IPS DF 6.9 (cell line): ENCODE measurements at regions not wholly inside any gene's neighbourhood (a gene's known extent, or its start where the extent isn't known, plus 50 kb on each side); places are given as distances from the start of the nearest gene placed in this dataset.

Experiments used
- DNase-seq: peaks from one replicate; pipeline ENCODE4 v3.0.0-alpha.2; 2013; ENCODE audit warnings: low read depth, low spot score
- H3K27ac ChIP-seq: one replicate; pipeline ENCODE4 v1.5.1; 2013; ENCODE audit warnings: low read length, control low read depth
- H3K27me3 ChIP-seq: 2 replicates; pipeline ENCODE4 v1.6.1; 2013; ENCODE audit warnings: mild to moderate bottlenecking, low read length; ENCODE audit not compliant: control insufficient read depth, insufficient read depth
- H3K36me3 ChIP-seq: 2 replicates; pipeline ENCODE4 v1.6.1; 2013; ENCODE audit warnings: low read length; ENCODE audit not compliant: control insufficient read depth, insufficient read depth
- H3K4me1 ChIP-seq: 2 replicates; pipeline ENCODE4 v1.6.1; 2013; ENCODE audit warnings: low read length; ENCODE audit not compliant: control insufficient read depth, insufficient read depth
- H3K4me3 ChIP-seq: 2 replicates; pipeline ENCODE4 v1.5.1; 2013; ENCODE audit warnings: mild to moderate bottlenecking, low read length
- H3K9me3 ChIP-seq: 2 replicates; pipeline ENCODE4 v1.6.1; 2013; ENCODE audit warnings: low read length, inconsistent platforms; ENCODE audit not compliant: control insufficient read depth, insufficient read depth
- WGBS: extraction: QIAGEN DNeasy Blood & Tissue Kit; methylation state at CpG from one replicate; pipeline ENCODE4 v1.1.7; 2013; ENCODE audit warnings: mixed read lengths, missing lambda C conversion rate; ENCODE audit not compliant: insufficient read length, insufficient coverage; 5-methylcytosine and 5-hydroxymethylcytosine counted together

GRCh38 chr14:59096303-59096702 is 92.2 kb upstream of the DAAM1 start:
- DNase-seq = no peak
- Histone ChIP-seq H3K4me3 (no peak overlapping the region), H3K36me3 (no peaks in the 10 kb centered on the region), H3K27me3 (no peaks in the 10 kb centered on the region), H3K27ac (no peak overlapping the region), H3K4me1 (no peaks in the 10 kb centered on the region), H3K9me3 (no peaks in the 10 kb centered on the region)
- WGBS = no CpG with 5 or more reads among the region's 2 CpGs

DNA sequence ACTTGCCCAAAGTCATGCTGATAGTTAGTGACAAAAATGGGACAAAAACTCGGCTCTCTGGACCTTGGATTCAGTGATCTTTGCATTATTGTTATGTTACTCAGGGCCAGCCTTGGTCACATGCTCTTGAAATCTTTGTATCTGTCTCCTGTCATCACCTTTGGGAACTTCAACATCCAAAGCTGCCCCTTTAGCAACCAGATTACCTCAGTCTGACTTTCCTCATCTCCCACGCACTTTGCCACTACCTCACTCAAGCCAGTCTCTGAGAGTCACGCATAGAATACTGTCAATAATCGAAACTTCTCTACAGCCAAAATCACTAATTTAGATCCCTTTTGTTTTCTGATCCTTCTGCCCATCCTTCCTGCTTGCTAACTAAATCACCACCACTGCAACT is 90.8 kb upstream of the DAAM1 start:
- Histone ChIP-seq H3K4me1 (no peaks in the 10 kb centered on the region), H3K36me3 (no peaks in the 10 kb centered on the region), H3K9me3 (no peaks in the 10 kb centered on the region), H3K4me3 (no peak overlapping the region), H3K27ac (no peak overlapping the region), H3K27me3 (no peaks in the 10 kb centered on the region)
- WGBS = no CpG with 5 or more reads among the region's 4 CpGs
- DNase-seq = no peak

DNA sequence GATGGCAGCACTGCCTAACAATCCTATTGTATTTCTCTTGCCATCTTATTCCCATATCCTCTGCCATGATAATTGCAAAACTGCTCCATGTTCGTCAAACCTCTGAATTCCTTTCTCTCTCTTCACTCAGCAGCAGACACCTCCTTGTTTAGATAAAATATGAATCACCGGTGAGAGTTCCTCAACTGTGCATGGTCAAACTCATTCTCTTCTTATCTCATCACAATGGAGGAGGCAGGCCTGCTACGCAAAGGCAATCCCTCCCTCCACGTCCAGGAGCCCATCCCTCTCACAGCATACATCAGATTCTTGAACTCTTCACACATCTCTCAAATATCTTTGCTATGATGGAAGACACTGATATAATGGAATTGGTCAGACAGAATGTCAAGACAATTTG is 90.1 kb upstream of the DAAM1 start:
- no peak for DNase-seq
- no peaks in the 10 kb centered on the region for H3K4me1 ChIP-seq
- H3K27me3 ChIP-seq = no peaks in the 10 kb centered on the region
- no CpG with 5 or more reads among the region's 4 CpGs for whole genome bisulfite sequencing
- H3K36me3 ChIP-seq = no peaks in the 10 kb centered on the region
- H3K9me3 ChIP-seq = no peaks in the 10 kb centered on the region
- H3K27ac ChIP-seq = no peak overlapping the region
- no peak overlapping the region for H3K4me3 ChIP-seq

GRCh38 chr14:59100205-59100604 is 88.3 kb upstream of the DAAM1 start:
- no peaks in the 10 kb centered on the region for H3K36me3 ChIP-seq
- WGBS = no CpG with 5 or more reads among the region's 4 CpGs

DNA sequence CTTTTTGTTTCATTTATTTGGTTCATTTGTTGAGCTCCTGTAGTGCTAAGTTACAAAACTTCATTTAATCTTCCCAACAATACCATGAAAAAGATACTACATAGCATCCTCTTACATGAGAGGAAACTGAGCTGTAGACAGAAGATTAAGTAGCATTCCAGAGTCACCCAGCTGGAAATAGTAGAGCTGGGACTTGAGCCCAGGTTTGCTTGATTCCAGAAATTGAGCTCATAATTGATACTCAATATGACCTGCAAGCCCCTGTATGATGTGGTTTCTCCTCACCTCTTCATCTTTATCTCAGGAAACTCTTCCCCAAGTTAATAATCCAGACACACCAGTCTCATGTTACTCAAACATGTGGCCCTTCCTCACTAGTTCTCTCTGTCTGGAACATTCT is 87.0 kb upstream of the DAAM1 start:
- no peaks in the 10 kb centered on the region for H3K4me1 ChIP-seq
- no peaks in the 10 kb centered on the region for H3K36me3 ChIP-seq
- no peaks in the 10 kb centered on the region for H3K9me3 ChIP-seq
- no peak overlapping the region for H3K27ac ChIP-seq
- no peaks in the 10 kb centered on the region for H3K27me3 ChIP-seq
- no peak for DNase-seq
- no peak overlapping the region for H3K4me3 ChIP-seq

More at GRCh38 chr14:59100205-59100604, 88.3 kb upstream of the DAAM1 start:
- DNase-seq = no peak
- no peak overlapping the region for H3K4me3 ChIP-seq
- no peaks in the 10 kb centered on the region for H3K9me3 ChIP-seq
- H3K27me3 ChIP-seq = no peaks in the 10 kb centered on the region
- no peaks in the 10 kb centered on the region for H3K4me1 ChIP-seq
- H3K27ac ChIP-seq = no peak overlapping the region

DNA sequence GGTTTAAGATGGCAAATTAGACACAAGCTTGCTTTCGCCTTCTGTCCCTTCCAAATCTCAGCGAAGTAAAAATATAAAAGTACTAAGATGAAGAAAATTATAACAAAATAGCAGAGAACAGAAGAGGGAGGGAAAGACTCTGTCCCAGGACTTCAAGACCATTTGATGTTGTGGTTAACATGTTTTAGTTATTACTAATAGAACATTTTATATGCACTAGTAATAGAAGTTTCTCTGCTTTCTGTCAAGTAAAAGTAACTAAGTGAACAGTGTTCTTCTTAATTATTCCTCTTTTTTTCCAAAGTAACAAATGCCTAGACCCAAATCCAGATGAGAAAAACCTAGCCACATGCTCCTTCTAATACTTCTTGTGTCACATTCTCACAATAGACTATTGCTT is 85.1 kb upstream of the DAAM1 start:
- no peak overlapping the region for H3K27ac ChIP-seq
- no peaks in the 10 kb centered on the region for H3K9me3 ChIP-seq
- no peaks in the 10 kb centered on the region for H3K36me3 ChIP-seq
- WGBS = no CpG with 5 or more reads among the region's 2 CpGs
- H3K4me1 ChIP-seq = no peaks in the 10 kb centered on the region
- H3K27me3 ChIP-seq = no peaks in the 10 kb centered on the region
- no peak overlapping the region for H3K4me3 ChIP-seq
- no peak for DNase-seq

DNA sequence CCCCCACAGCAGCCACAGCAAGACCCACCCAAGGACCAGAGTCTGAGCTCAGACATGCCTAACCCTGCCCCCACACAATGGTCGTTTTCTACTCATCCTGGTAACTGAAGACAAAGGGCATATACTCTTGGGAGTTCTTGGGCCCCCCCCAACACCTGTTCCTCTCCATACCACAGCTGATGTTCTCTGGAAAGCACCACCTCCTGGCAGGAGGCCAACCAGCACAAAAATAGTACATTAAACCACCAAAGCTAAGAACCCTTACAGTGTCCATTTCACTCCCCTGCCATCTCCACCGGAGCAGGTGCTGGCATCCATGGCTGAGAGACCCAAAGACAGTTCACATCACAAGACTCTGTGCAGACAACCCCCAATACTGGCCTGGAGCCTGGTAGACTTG is 80.6 kb upstream of the DAAM1 start:
- no peak overlapping the region for H3K27ac ChIP-seq
- DNase-seq = no peak
- H3K4me3 ChIP-seq = no peak overlapping the region

GRCh38 chr14:59116984-59117415 is 71.5 kb upstream of the DAAM1 start:
- no peak for DNase-seq
- H3K27me3 ChIP-seq = no peaks in the 10 kb centered on the region
- no peak overlapping the region for H3K4me3 ChIP-seq
- H3K9me3 ChIP-seq = no peaks in the 10 kb centered on the region
- no peaks in the 10 kb centered on the region for H3K4me1 ChIP-seq
- H3K36me3 ChIP-seq = no peaks in the 10 kb centered on the region
- no peak overlapping the region for H3K27ac ChIP-seq
- WGBS = no CpG with 5 or more reads among the region's 2 CpGs

More for the DNA sequence above, 80.6 kb upstream of the DAAM1 start:
- Histone ChIP-seq H3K36me3 (no peaks in the 10 kb centered on the region), H3K27me3 (no peaks in the 10 kb centered on the region), H3K9me3 (no peaks in the 10 kb centered on the region), H3K4me1 (no peaks in the 10 kb centered on the region)
- WGBS = no CpG with 5 or more reads among the region's 2 CpGs

GRCh38 chr14:59117754-59118528 is 70.5 kb upstream of the DAAM1 start:
- no peak for DNase-seq

DNA sequence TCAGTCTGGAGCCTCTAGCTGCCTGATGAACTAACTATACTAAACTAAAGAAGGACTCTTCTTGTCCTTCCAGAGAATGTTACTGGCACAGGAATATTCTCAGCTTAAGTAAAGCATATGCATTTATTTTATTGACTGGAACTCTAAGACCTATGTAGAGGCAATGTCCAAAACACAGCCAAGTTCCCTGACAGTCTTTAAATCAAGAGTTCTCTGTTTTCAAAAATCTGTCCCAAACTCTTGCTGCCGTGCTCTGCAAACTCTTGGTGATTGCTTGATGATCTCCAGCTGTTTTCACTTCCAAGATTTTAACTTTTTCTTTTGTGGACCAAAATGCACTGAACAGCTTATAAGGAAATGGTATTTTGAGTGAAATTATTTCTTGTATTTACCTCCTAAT is 67.5 kb upstream of the DAAM1 start:
- Histone ChIP-seq H3K9me3 (no peaks in the 10 kb centered on the region), H3K4me1 (no peaks in the 10 kb centered on the region), H3K36me3 (no peaks in the 10 kb centered on the region), H3K27me3 (no peaks in the 10 kb centered on the region), H3K27ac (no peak overlapping the region), H3K4me3 (no peak overlapping the region)
- WGBS = no CpG with 5 or more reads among the region's 1 CpG
- no peak for DNase-seq

More at GRCh38 chr14:59117754-59118528, 70.5 kb upstream of the DAAM1 start:
- H3K27me3 ChIP-seq = no peaks in the 10 kb centered on the region
- no peaks in the 10 kb centered on the region for H3K4me1 ChIP-seq
- WGBS = no CpG with 5 or more reads among the region's 2 CpGs
- H3K9me3 ChIP-seq = no peaks in the 10 kb centered on the region
- no peak overlapping the region for H3K27ac ChIP-seq
- H3K36me3 ChIP-seq = no peaks in the 10 kb centered on the region
- no peak overlapping the region for H3K4me3 ChIP-seq

- Histone ChIP-seq H3K36me3 (no peaks in the 10 kb centered on the region), H3K27me3 (no peaks in the 10 kb centered on the region), H3K9me3 (no peaks in the 10 kb centered on the region), H3K27ac (no peak overlapping the region), H3K4me3 (no peak overlapping the region), H3K4me1 (no peaks in the 10 kb centered on the region)
- WGBS = no CpG with 5 or more reads among the region's 3 CpGs
- no peak for DNase-seq
Measured at GRCh38 chr14:59123531-59123930, 64.9 kb upstream of the DAAM1 start.
